GM19438 (cell line): ENCODE measurements at regions not wholly inside any gene's neighbourhood (a gene's known extent, or its start where the extent isn't known, plus 50 kb on each side); places are given as distances from the start of the nearest gene placed in this dataset.

Experiments
- ATAC-seq: cut with Tn5 transposase; IDR thresholded peaks from one replicate; pipeline ENCODE4 v1.9.1; 2021; ENCODE audit warnings: low read depth; ENCODE audit not compliant: unreplicated experiment

DNA sequence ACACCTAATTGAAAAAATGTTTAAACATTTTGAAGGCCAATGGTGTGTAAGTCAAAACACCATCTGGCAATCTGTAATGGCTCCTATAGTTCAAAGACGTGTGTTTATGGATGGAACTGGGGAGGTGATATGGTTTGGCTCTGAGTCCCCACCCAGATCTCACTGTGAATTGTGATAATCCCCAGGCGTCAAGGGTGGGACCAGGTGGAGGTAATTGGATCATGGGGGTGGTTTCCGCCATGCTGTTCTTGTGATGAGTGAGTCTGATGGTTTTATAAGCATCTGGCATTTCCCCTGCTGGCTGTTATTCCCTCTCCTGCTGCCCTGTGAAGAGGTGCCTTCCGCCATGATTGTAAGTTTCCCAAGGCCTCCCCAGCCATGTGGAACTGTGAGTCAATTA lies 52.2 kb downstream of the ADRA2C start:
- no peak for ATAC-seq

DNA sequence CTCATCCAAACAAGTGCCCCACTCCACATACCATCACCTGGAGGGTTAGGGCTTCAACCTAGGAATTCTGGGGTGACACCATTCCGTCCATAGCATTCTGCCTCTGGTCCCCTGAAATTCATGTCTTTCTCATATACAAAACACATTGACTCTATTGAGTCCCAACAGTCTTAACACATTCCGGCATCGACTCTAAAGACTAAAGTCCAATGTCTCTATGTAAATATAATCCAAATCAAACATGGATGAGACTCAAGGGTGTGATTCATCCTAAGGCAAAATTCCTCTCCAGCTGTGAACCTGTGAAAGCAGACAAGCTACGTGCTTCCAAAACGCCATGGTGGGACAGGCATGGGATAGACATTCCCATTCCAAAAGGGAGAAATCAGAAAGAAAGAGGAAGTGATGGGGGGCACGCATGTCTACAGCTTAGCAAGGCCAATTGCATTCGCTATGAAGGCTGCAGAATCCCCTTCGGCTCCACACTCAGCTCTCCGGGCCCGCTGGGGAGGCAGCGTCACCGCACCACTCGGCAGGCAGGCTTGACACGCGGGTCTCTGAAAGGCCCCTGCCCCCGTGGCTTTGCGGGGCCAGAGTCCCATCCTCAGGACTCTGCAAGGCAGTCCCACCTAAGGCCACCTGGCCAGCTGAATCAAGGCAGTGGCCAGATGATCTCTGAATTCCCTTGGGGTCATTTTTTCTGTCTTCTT lies 53.2 kb downstream of the ADRA2C start:
- ATAC-seq: no peak

DNA sequence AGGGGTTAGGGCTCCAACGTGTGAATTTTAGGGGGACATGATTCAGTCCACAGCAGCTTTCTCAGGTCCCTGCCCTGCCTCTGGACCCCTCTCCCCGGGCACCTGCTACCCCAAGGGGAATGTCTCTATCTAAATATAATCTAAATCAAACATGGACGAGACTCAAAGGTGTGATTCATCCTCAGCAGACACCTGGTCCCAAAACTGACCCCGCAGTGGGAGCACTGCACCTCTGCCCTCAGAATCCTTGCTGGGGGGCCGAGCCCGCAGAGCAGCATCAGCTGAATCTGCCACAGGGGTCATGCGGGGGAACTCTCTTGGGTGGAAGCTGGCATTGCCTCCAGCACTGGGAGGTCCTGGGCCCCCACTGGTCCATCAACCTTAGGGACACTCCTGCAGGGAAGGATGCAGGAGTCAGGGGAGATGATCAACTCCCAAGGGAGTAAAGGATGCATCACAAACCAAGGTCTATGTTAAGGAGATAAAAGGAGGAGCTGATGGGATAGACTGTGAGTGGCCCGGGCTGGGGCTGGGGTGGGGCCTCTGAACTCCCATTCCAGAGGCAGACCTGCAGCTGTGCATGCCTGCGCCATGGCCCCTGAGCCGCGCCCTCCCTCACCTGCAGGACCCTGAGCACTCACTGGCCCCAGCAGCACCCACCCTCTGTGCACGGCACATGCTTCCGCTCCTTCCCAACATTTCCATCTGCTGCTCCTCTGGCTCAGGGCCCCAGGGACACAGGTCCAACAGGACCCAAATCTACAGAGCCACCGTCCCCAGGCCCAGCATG lies 54.0 kb downstream of the ADRA2C start:
- no peak for ATAC-seq

GRCh38 chr4:3820806-3821579 lies 54.8 kb downstream of the ADRA2C start:
- no peak for ATAC-seq

GRCh38 chr4:3821580-3822229 lies 55.5 kb downstream of the ADRA2C start:
- no peak for ATAC-seq

DNA sequence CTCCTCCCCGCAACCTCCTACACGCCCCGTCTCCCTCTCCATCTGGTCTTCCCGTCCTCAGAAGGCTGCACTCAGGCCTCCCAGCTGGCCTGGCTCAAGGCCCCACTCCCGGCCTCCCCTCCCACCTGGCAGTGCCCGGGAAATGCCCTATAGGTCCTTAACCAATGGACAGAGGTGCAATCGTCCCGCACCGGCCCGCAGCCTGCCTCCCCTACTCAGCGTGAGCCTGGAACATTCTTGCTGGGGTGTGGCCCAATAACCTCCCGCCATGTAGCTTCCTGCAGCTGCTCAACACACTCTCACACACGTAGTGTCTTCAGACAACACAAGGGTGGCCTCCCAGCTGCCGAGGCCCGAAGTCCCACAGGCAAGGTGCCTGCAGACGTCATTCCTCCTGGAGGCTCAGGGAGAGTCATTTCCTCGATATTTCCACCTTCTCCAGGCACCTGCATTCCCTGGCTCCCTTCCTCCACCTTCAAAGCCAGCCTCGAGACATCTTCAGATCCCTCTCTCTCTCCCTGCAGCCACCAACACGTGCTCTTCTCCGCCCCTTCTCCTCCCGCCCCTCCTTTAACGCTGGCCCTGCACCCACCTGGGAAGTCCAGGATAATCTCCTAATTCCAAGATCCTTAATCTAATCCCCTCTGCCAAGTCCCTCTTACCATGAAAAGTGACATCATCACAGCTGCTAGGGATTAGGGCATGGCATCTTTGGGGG lies 56.2 kb downstream of the ADRA2C start:
- no peak for ATAC-seq

DNA sequence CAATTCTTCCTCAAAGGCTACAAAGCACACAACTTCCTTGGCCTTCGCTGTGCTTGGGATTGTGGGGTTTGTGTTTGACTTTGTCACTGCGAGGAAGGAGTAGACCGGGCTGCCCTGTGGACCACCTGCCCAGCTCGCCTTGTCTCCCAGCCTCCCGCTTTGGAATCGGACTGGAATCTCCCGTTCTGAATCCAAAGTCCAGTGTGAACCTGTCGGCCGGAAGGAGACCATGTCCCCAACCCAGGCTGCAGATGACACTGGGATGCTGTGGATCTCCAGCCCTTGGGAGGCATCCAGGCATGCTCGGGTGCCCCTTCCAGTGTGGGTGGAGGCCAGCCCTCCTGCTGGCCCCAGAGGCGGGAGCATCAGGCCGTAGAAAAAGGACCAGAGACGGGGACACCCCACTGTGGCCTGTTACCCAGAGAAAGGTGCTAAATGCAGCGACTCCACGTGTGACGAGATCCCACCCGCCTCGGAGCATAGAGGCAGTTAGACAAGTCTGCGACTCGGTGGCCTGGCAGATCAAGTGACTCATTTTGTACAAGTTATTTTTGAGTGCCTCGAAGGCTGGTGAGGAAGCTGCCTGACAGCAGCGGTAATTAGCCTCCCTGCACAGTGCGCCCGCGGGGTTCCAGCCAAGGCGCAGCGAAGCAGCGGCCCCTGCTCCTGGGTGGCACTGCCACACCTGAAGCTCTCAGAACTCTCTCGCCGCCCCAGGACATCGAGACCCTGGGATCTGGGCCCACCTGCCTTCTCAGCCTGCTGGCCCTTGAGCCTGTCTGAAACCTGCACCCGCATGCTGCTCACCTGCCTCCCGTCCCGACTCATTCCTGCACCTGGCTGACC lies 57.5 kb downstream of the ADRA2C start:
- ATAC-seq: no peak

GRCh38 chr4:3824521-3825270 lies 58.5 kb downstream of the ADRA2C start:
- ATAC-seq: no peak

DNA sequence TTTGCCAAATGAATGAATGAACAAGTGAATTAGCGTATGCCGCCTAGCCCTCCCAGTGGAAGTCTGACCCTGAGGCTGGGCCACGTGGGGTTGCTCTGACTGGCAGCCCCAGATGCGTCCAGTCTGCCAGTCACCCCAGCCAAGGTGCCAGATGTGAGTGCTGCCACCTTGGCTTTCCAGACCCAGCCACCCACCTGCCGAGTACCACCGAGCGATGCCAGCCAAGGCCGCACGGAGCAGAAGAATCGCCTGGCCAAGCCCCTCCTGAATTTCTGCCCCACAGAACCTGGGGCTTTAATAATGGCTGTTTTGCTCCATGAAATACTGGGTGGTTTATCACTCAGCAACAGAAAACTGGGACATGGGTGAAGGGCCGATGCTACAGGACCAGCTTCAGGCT lies 59.3 kb downstream of the ADRA2C start:
- no peak for ATAC-seq

GRCh38 chr4:3826247-3827172 lies 60.3 kb downstream of the ADRA2C start:
- ATAC-seq: no peak

- ATAC-seq: no peak
Observed at GRCh38 chr4:3827616-3828492, 61.7 kb downstream of the ADRA2C start.

DNA sequence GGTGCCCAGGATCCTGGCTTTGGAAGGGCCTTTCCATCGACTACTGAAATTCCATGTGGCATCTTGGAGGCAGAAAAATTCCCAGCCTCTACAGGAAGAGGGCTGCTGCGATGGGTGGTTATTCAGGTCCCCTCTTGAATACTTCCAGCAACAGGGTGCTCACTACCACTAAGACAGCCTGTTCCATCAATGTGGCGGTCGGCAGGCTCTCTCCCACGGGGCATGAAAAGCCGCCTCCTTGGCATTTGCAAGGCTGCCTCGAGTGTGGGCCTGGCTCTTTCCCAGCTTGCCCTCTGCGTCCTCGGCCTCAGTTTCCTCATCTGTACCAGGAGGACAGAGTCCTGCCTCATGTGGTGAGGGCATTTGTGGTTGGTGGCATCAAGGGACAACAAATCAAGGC lies 62.4 kb downstream of the ADRA2C start:
- ATAC-seq: no peak

- ATAC-seq: no peak
Observed at GRCh38 chr4:3829211-3829955, 63.2 kb downstream of the ADRA2C start.

DNA sequence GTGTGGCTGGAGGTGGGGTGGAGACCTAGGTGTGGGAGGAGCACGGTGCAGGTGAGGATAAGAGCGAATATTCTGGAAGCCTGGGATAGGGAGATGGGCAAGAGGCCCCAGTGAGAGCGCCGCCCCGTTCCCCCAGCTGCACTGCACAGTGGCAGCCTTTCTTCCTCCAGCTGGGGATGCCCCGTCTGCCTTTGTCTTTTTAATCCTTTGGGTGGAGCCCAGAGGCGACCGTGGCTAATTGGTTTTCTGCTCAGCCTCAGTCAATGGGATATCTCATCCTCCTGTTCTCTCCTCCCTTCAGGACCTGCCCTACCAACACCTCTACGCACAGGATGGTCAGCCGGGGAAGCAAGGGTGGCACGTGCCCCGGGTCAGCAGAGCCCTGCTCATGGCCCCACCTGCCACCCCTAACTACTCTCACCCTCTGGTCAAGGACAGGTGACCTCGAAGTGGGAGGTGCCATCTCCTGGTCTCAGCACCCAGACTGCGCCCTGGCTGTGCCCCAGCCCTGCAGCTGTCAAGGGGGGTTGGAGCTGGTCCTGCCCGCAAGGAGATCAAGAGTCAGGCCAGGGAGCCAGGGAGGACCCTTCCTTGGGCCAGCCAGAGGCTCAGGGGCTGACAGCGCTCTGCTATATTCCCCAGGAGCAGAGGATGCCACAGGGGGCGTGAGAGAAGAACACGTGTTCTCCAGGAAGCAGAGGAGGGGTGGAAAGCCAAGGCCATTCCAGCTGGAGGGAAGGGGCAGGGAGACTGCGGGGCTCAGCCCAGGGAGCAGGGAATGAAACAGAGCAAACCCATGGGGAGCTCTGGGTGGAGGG lies 64.0 kb downstream of the ADRA2C start:
- ATAC-seq: no peak
